GM12865 (cell line): ENCODE measurements at regions not wholly inside any gene's neighbourhood (a gene's known extent, or its start where the extent isn't known, plus 50 kb on each side); places are given as distances from the start of the nearest gene placed in this dataset.

Experiments used
- DNase-seq: peaks from one replicate; pipeline ENCODE4 v3.0.0; 2010; ENCODE audit warnings: low read depth
- H3K4me3 ChIP-seq: 2 replicates; pipeline ENCODE4 v1.5.1; 2011; ENCODE audit warnings: mild to moderate bottlenecking, low read depth, low read length, control low read depth
- TF ChIP-seq, protein P1 (sequence below): IDR thresholded peaks from 2 replicates; pipeline ENCODE4 v1.5.1; 2011; ENCODE audit warnings: low read length, control low read depth, low read depth, inconsistent platforms; ENCODE audit not compliant: insufficient read depth; ENCODE audit errors: missing control alignments

GRCh38 chr6:105951322-105951721 is 134.8 kb upstream of the PRDM1 start:
- H3K4me3 ChIP-seq: no peak overlapping the region
- no peak for DNase-seq
- TF ChIP-seq, protein P1, sequence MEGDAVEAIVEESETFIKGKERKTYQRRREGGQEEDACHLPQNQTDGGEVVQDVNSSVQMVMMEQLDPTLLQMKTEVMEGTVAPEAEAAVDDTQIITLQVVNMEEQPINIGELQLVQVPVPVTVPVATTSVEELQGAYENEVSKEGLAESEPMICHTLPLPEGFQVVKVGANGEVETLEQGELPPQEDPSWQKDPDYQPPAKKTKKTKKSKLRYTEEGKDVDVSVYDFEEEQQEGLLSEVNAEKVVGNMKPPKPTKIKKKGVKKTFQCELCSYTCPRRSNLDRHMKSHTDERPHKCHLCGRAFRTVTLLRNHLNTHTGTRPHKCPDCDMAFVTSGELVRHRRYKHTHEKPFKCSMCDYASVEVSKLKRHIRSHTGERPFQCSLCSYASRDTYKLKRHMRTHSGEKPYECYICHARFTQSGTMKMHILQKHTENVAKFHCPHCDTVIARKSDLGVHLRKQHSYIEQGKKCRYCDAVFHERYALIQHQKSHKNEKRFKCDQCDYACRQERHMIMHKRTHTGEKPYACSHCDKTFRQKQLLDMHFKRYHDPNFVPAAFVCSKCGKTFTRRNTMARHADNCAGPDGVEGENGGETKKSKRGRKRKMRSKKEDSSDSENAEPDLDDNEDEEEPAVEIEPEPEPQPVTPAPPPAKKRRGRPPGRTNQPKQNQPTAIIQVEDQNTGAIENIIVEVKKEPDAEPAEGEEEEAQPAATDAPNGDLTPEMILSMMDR: no peak

DNA sequence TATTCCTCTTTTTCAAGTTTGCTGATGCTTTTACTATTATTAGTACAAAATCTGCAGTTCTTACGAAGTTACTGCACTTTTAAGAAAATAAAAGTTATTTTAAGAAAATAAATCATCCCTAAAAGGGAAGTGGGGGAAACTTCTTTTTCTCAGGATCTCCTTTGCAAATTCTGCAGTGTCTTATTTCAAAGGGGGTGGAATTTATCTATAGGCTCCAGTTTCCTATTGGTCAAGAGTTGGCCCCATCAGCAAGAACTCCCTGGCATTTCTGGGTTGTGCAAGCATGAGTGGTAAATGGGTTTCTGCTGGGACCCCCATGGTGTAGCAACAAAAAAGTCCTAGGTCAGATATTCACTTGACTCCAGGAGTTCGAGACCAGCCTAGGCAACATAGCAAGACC is 136.3 kb upstream of the PRDM1 start:
- TF ChIP-seq, protein P1: no peak
- DNase-seq: no peak
- H3K4me3 ChIP-seq: no peak overlapping the region

DNA sequence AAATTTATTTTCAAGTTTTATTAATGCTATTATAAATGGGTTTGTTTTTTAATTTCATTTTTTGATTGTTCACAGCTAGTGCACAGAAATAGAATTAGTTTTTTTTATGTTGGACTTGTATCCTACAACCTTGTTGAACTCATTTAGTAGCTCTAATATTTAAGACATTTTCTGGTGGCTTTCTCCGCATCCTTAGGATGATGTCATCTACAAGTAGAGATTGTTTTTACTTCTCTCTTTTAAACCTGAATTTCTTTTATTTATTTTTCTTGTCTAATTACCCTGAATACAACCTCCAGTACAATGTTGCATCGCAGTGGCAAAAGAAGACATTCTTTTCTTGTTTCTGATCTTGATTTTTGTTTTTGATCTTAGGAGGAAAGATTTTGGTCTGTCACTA is 142.6 kb upstream of the PRDM1 start:
- no peak overlapping the region for H3K4me3 ChIP-seq
- TF ChIP-seq, protein P1: no peak
- DNase-seq: no peak

DNA sequence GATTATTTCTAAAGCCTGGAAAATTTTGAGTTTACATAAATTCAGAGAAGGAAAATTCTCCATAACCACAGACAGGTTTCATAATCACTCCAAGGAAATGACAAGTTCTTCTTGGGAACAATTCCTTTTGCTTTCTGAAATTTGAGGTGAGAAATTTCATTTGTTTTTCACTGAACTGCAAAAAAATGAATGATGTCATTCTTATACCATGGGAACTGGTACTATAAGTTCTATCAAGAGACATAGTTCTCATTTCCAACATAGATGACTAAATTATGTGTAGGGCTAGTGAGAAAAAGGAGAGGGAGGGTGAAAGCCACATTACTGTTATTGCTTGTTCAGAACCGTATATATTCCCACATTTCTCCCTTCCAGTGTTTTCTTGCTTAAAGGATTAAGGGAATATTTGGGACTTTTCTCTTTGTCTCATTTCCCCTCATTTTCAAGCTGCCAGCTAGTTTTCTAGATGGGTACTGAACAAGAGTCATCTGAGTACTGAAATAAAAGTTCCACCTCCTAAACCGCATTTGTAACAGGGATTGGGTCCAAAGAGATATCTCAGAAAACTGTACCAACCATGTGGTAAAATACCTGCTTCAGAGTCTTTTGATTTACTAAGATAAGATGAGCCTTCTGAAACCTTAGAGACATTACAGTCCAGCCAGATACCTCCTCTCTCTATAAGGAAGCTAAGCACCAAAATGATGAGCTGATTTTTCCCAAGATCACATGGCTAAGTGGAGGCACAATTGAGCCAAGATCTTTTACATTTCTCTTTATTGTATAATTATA is 144.3 kb upstream of the PRDM1 start:
- TF ChIP-seq, protein P1: no peak
- DNase-seq: no peak
- no peak overlapping the region for H3K4me3 ChIP-seq

GRCh38 chr6:105940990-105941389 is 145.1 kb upstream of the PRDM1 start:
- DNase-seq: no peak

GRCh38 chr6:105936972-105937371 is 149.2 kb upstream of the PRDM1 start:
- no peak for DNase-seq
- TF ChIP-seq, protein P1: no peak
- H3K4me3 ChIP-seq: no peak overlapping the region

More at GRCh38 chr6:105940990-105941389, 145.1 kb upstream of the PRDM1 start:
- no peak overlapping the region for H3K4me3 ChIP-seq
- TF ChIP-seq, protein P1: no peak

DNA sequence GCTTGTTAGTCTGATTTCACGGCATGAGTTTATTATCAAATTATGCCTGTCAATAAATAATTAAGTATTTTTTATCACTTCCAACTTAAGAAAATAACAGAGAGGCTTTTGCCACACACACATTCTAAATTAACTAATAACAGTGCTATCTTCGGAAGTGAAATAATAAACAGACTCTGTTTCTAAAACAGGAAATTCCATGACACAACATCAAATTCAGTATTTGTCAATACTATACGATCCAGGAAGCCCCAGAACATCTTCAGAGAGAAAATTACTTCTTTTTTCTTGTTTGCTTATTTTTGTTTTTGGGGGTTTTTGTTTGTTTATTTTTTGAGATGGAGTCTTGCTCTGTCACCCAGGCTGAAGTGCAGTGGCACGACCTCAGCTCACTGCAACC is 150.7 kb upstream of the PRDM1 start:
- no peak overlapping the region for H3K4me3 ChIP-seq
- no peak for DNase-seq
- TF ChIP-seq, protein P1: no peak
